ENCODE measurements at regions not wholly inside any gene's neighbourhood (a gene's known extent, or its start where the extent isn't known, plus 50 kb on each side); places are given as distances from the start of the nearest gene placed in this dataset.

DNA sequence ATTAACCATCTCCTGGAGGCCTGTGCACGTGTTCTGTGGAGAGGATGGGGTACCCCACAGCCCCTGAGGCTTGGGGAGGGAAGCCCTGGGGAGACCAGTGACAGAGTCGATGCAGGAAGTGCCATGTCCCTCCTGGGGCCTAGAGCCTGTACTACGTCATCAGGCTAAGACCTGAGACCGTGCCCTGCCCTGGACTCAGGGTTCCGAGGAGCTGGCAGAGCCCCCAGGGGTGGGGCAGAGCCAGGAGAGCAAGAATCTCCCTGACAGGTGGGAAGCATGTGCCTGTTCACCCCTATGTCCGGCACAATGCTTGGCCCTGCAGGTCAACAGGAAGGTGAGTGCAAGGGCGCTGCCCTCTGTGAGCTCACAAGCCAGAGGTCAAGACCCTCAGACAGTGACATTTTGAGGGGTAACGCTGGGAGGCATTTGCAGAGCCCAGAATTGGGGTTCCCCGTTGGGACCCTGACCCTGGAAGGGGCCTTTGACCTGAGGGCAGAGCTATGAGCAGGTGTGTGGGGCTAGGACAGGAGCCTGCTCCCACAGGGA is 781.6 kb downstream of the BRD1 start:
- ATAC-seq (ENCODE audit: insufficient number of reproducible peaks, low FRiP score, low read depth) (no peak), DNase-seq (ENCODE audit: low spot score) (no peak)
- H3K4me1 ChIP-seq (ENCODE audit: control insufficient read depth in 1 of 2, low read depth in 2 of 2), result no peaks in the 10 kb centered on the region
- no peaks in the 10 kb centered on the region for H3K36me3 ChIP-seq
- H3K9me3 ChIP-seq, result no peaks in the 10 kb centered on the region
- TF ChIP-seq, protein P1, sequence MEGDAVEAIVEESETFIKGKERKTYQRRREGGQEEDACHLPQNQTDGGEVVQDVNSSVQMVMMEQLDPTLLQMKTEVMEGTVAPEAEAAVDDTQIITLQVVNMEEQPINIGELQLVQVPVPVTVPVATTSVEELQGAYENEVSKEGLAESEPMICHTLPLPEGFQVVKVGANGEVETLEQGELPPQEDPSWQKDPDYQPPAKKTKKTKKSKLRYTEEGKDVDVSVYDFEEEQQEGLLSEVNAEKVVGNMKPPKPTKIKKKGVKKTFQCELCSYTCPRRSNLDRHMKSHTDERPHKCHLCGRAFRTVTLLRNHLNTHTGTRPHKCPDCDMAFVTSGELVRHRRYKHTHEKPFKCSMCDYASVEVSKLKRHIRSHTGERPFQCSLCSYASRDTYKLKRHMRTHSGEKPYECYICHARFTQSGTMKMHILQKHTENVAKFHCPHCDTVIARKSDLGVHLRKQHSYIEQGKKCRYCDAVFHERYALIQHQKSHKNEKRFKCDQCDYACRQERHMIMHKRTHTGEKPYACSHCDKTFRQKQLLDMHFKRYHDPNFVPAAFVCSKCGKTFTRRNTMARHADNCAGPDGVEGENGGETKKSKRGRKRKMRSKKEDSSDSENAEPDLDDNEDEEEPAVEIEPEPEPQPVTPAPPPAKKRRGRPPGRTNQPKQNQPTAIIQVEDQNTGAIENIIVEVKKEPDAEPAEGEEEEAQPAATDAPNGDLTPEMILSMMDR (IDR thresholded peaks at IDR 0.05), result no peak
- no peak overlapping the region for H3K4me3 ChIP-seq
- H3K27ac ChIP-seq, result no peak overlapping the region
- H3K27me3 ChIP-seq (replicated peaks; ENCODE audit: insufficient read depth), result no peaks in the 10 kb centered on the region

DNA sequence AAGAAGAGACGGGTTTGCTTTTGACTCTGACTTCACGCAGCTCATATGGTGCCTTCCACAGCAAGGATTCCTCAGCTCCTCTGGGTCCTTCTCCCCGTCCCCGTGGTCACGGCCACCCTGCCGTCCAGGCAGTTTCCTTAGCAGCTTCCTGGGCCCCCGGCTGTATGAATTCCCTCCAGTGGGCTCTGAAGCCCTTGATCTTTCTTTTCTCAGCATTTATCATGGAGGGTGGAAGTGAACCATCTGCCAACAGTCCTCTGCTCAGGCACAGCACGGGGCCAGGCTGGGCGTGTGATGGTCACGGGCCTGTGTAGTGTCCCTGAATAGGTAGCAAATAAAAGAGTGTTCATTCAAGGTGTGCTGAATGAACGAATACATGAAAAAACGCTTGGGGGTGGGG is 782.4 kb downstream of the BRD1 start:
- Histone ChIP-seq H3K4me3 (no peak overlapping the region), H3K36me3 (no peaks in the 10 kb centered on the region), H3K27me3 (replicated peaks; ENCODE audit: insufficient read depth) (no peaks in the 10 kb centered on the region), H3K4me1 (ENCODE audit: control insufficient read depth in 1 of 2, low read depth in 2 of 2) (no peaks in the 10 kb centered on the region), H3K9me3 (no peaks in the 10 kb centered on the region), H3K27ac (no peak overlapping the region)
- TF ChIP-seq, protein P1 (IDR thresholded peaks at IDR 0.05), result no peak
- ATAC-seq (ENCODE audit: insufficient number of reproducible peaks, low FRiP score, low read depth) (no peak), DNase-seq (ENCODE audit: low spot score) (no peak)

DNA sequence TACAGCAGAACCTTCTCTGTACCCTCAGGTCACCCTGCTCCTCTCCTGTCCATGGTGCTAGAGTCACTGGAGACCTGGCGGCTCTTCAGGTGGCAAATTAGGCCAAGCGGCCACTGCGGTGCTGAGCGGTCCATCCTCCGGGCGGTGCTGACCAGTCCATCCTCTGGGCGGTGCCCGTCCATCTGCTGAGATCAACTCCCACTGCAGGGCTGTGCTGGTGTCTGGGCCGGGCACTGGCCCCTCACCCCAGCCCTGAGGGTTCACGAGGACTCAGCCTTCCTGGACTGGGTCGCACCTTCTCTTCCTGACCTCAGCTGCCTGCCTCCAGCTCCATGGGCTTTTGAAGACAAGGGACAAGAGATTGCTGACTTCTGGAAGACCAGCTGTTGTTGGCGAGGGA is 782.9 kb downstream of the BRD1 start:
- no peak for DNase-seq (ENCODE audit: low spot score)
- H3K27me3 ChIP-seq (replicated peaks; ENCODE audit: insufficient read depth), result no peaks in the 10 kb centered on the region

DNA sequence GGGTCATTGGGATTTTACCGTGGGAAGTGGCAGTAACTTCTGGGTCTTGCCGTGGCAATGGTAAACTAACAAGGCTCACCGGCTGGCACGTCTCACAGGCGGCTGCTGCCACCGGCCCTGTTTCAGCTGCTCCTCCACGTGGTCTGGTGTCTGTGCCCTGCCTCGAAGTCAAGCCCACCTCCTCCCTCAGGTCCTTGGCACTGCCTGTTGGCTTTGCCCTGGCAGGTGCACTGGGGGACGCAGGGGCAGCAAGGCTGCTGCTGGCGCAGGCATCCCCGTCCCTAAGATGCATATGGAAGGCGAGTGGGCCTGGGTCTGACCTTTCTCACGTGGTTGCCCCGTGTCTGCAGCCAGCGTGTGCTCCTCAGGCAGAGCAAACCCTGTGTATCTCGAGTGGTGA is 783.6 kb downstream of the BRD1 start:
- H3K27me3 ChIP-seq (replicated peaks; ENCODE audit: insufficient read depth), result no peaks in the 10 kb centered on the region
- no peak for DNase-seq (ENCODE audit: low spot score)
- no peaks in the 10 kb centered on the region for H3K9me3 ChIP-seq
- peaks cover 0 to 8% of the 10 kb centered on the region in 2 donors for H3K4me1 ChIP-seq (ENCODE audit: control insufficient read depth in 1 of 2, low read depth in 2 of 2)
- no peak overlapping the region for H3K4me3 ChIP-seq
- H3K36me3 ChIP-seq, result no peaks in the 10 kb centered on the region
- TF ChIP-seq, protein P1 (IDR thresholded peaks at IDR 0.05), result no peak
- H3K27ac ChIP-seq, result no peak overlapping the region
- no peak for ATAC-seq (ENCODE audit: insufficient number of reproducible peaks, low FRiP score, low read depth)

More for the DNA sequence above, 782.9 kb downstream of the BRD1 start:
- TF ChIP-seq, protein P1 (IDR thresholded peaks at IDR 0.05), result no peak
- H3K27ac ChIP-seq, result no peak overlapping the region
- H3K36me3 ChIP-seq, result no peaks in the 10 kb centered on the region
- ATAC-seq (ENCODE audit: insufficient number of reproducible peaks, low FRiP score, low read depth), result no peak
- no peak overlapping the region for H3K4me3 ChIP-seq
- H3K9me3 ChIP-seq, result no peaks in the 10 kb centered on the region
- H3K4me1 ChIP-seq (ENCODE audit: control insufficient read depth in 1 of 2, low read depth in 2 of 2), result peaks cover 0 to 4% of the 10 kb centered on the region in 2 donors

DNA sequence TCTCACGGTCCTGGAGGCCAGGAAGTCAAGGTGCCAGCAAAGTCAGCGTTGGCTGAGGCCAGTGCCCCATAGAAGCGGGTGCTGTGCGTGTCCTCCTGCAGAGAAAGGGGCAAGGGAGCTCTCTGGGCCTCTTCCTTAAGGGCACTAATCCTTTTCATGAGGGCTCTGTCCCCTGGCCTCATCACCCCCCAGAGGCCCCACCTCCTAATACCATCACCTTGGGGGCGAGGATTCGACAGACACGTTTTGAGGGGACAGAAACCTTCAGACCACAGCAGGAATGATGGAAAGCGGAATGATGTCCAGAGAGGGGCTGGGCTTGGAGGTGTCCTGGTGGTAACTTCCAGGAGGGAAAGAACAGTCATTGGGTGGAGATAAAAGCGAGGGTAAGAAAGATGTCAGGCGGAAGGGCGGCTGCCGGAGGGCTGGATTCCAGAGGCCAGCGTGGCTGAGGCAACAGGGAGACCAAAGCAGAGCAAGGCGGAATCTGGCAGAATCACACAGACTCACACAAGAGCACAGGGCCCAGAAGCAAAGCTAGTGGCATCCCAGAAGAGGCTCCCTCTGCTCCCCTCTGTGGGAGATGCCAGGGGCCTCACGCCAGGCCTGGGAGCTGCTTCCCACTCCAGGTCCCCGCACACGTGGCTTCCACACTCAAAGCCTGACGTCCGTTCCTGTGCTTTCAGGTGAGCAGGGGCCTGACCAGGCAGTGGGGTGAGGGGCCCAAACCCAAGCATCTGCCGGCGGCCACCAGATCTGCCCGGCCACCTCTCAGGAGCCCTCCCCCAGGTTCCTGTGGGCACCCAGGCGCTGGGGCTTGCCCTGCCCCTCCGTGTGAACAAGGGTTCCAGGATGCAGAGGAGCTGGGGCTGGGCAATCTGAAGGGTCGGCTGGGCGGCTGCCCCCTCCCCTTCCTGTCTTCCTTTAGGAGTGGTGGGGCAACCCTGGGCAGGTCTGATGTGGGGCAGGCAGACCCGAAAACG is 784.5 kb downstream of the BRD1 start:
- no peak for ATAC-seq (ENCODE audit: insufficient number of reproducible peaks, low FRiP score, low read depth)
- H3K4me1 ChIP-seq (ENCODE audit: control insufficient read depth in 1 of 2, low read depth in 2 of 2), result peaks cover 0 to 8% of the 10 kb centered on the region in 2 donors
- H3K36me3 ChIP-seq, result no peaks in the 10 kb centered on the region
- H3K4me3 ChIP-seq, result no peak overlapping the region
- H3K27me3 ChIP-seq (replicated peaks; ENCODE audit: insufficient read depth), result no peaks in the 10 kb centered on the region
- TF ChIP-seq, protein P1 (IDR thresholded peaks at IDR 0.05), result no peak
- no peak overlapping the region for H3K27ac ChIP-seq
- DNase-seq (ENCODE audit: low spot score), result no peak
- H3K9me3 ChIP-seq, result no peaks in the 10 kb centered on the region
